Limb (tissue), 2 donors: ENCODE measurements at regions not wholly inside any gene's neighbourhood (a gene's known extent, or its start where the extent isn't known, plus 50 kb on each side); places are given as distances from the start of the nearest gene placed in this dataset.

Experiments
- DNase-seq, 2 donors: peaks; one replicate each; pipeline ENCODE4 v3.0.0-alpha.2; 2016; ENCODE audit errors: extremely low spot score in 2 of 2

- DNase-seq = no peak
Measured at GRCh38 chr2:217316743-217317142, 456.9 kb upstream of the TNP1 start.

- peak in 1 of 2 donors; percentile 66 for DNase-seq
Measured at GRCh38 chr2:217314021-217314460, 454.2 kb upstream of the TNP1 start.

- no peak for DNase-seq
Measured at GRCh38 chr2:217313386-217313785, 453.5 kb upstream of the TNP1 start.

GRCh38 chr2:217309056-217309455 is 449.2 kb upstream of the TNP1 start:
- DNase-seq = no peak

GRCh38 chr2:217307023-217307422 is 447.2 kb upstream of the TNP1 start:
- DNase-seq = no peak

GRCh38 chr2:217305882-217306281 is 446.0 kb upstream of the TNP1 start:
- DNase-seq = no peak

GRCh38 chr2:217304582-217304981 is 444.7 kb upstream of the TNP1 start:
- DNase-seq = no peak

GRCh38 chr2:217302856-217303255 is 443.0 kb upstream of the TNP1 start:
- DNase-seq = no peak

- DNase-seq = no peak
Measured at GRCh38 chr2:217301142-217301925, 441.5 kb upstream of the TNP1 start.

GRCh38 chr2:217299590-217299989 is 439.7 kb upstream of the TNP1 start:
- DNase-seq = peak in 1 of 2 donors; percentile 28

GRCh38 chr2:217297096-217297495 is 437.2 kb upstream of the TNP1 start:
- DNase-seq = no peak

GRCh38 chr2:217294818-217295217 is 435.0 kb upstream of the TNP1 start:
- DNase-seq = no peak

GRCh38 chr2:217294211-217294610 is 434.3 kb upstream of the TNP1 start:
- DNase-seq = no peak

- DNase-seq = no peak
Measured at GRCh38 chr2:217293607-217294006, 433.7 kb upstream of the TNP1 start.

- no peak for DNase-seq
Measured at GRCh38 chr2:217293046-217293445, 433.2 kb upstream of the TNP1 start.

GRCh38 chr2:217291259-217291658 is 431.4 kb upstream of the TNP1 start:
- DNase-seq = no peak

GRCh38 chr2:217290467-217290866 is 430.6 kb upstream of the TNP1 start:
- DNase-seq = no peak

- no peak for DNase-seq
Measured at GRCh38 chr2:217289907-217290280, 430.0 kb upstream of the TNP1 start.

GRCh38 chr2:217289177-217289906 is 429.5 kb upstream of the TNP1 start:
- DNase-seq = peak in 1 of 2 donors; percentile 43

GRCh38 chr2:217288472-217289063 is 428.7 kb upstream of the TNP1 start:
- no peak for DNase-seq

- DNase-seq = no peak
Measured at GRCh38 chr2:217286833-217287232, 427.0 kb upstream of the TNP1 start.

GRCh38 chr2:217285926-217286325 is 426.1 kb upstream of the TNP1 start:
- DNase-seq = peak in 1 of 2 donors; percentile 68
